GM12878 (cell line): ENCODE measurements at regions not wholly inside any gene's neighbourhood (a gene's known extent, or its start where the extent isn't known, plus 50 kb on each side); places are given as distances from the start of the nearest gene placed in this dataset.

Experiments
- ATAC-seq: fragments of 200-7000 bp; cut with Tn5 transposase; 3 replicates; pipeline ENCODE4 v1.9.1; 2020; ENCODE audit warnings: mild to moderate bottlenecking, moderate library complexity
- BruUV-seq: library from RNA; stranded (reverse); fragments of 400-500 nt; replicated peaks from 2 replicates; lab custom pipeline; 2021; lab: Mats Ljungman, UMichigan
- CTCF ChIA-PET: fragments of 300-600 bp; sonication (Branson Sonifier 250); formaldehyde crosslinking; extraction: SDS; loops from one replicate; lab custom pipeline; 2021; ENCODE audit warnings: inconsistent platforms; lab: Yijun Ruan, JAX
- POLR2A ChIA-PET: fragments of 350-600 bp; formaldehyde crosslinking; extraction: SDS; loops from one replicate; lab custom pipeline; 2021; ENCODE audit warnings: inconsistent platforms; lab: Charles Lee
- RAD21 ChIA-PET: fragments of 300-600 bp; sonication (Branson Sonifier 250); formaldehyde crosslinking; loops from one replicate; lab custom pipeline; 2023; ENCODE audit warnings: antibody characterized with exemption; ENCODE audit not compliant: unreplicated experiment; lab: Charles Lee
- SMC1A ChIA-PET: fragments of 300-600 bp; sonication (Branson Sonifier 250); formaldehyde crosslinking; loops from one replicate; lab custom pipeline; 2023; ENCODE audit not compliant: unreplicated experiment, uncharacterized antibody; lab: Charles Lee
- DNase-seq: peaks from one replicate; pipeline ENCODE4 v3.0.0-alpha.2; 2011; ENCODE audit warnings: low read depth, low spot score
- FAIRE-seq: peaks from 3 replicates; lab custom pipeline; 2011; peaks lifted over from hg19 to GRCh38; lab: Jason Lieb, UNC
- H2AFZ ChIP-seq: 2 replicates; pipeline ENCODE4 v1.6.0; 2011; ENCODE audit warnings: low read depth, low read length, control low read depth; ENCODE audit not compliant: control insufficient read depth
- H3K27ac ChIP-seq: 2 replicates; pipeline ENCODE4 v1.5.1; 2011; ENCODE audit warnings: control low read depth; ENCODE audit not compliant: control insufficient read depth, insufficient read depth
- H3K27me3 ChIP-seq, 2 experiments: replicated peaks in 1 of 2; 2 replicates each; pipeline versions ENCODE4 v1.6.0 to v1.6.1; 2011; ENCODE audit warnings: low read length in 1 of 2; ENCODE audit not compliant: control insufficient read depth in 2 of 2, insufficient read depth in 2 of 2
- H3K36me3 ChIP-seq, 2 experiments: 2 replicates each; pipeline ENCODE4 v1.5.1; 2011; ENCODE audit warnings: low read length in 1 of 2; ENCODE audit not compliant: control insufficient read depth in 2 of 2, insufficient read depth in 2 of 2
- H3K4me1 ChIP-seq: 2 replicates; pipeline ENCODE4 v1.6.1; 2011; ENCODE audit warnings: mild to moderate bottlenecking, low read length, moderate library complexity, mixed read lengths; ENCODE audit not compliant: control insufficient read depth, insufficient read depth
- H3K4me2 ChIP-seq: 2 replicates; pipeline ENCODE4 v1.6.0; 2011; ENCODE audit warnings: control low read depth; ENCODE audit not compliant: control insufficient read depth, insufficient read depth
- H3K4me3 ChIP-seq: fragments of 200-600 bp; sonication (generic); 2 replicates; pipeline ENCODE4 v1.5.1; 2016
- H3K79me2 ChIP-seq: 2 replicates; pipeline ENCODE4 v1.6.0; 2011; ENCODE audit warnings: low read length; ENCODE audit not compliant: control insufficient read depth, insufficient read depth
- H3K9ac ChIP-seq: 2 replicates; pipeline ENCODE4 v1.8.0; 2011; ENCODE audit warnings: low read length, control low read depth, mixed read lengths; ENCODE audit not compliant: control insufficient read depth, insufficient read depth
- H3K9me3 ChIP-seq: replicated peaks from 3 replicates; pipeline ENCODE4 v1.5.1; 2011; ENCODE audit warnings: mild to moderate bottlenecking, low read length; ENCODE audit not compliant: control insufficient read depth, insufficient read depth
- H4K20me1 ChIP-seq: 2 replicates; pipeline ENCODE4 v1.6.0; 2011; ENCODE audit not compliant: control insufficient read depth, insufficient read depth
- ATF2 ChIP-seq: IDR thresholded peaks from 2 replicates; pipeline ENCODE4 v1.6.1; 2012; ENCODE audit warnings: low read length, inconsistent platforms
- ETV6 ChIP-seq, 2 experiments: fragments of 450-650 bp in 1 of 2; IDR thresholded peaks in 1 of 2; conservative IDR thresholded peaks in 1 of 2; 2 replicates each; pipeline ENCODE4 v1.6.1; 2014; ENCODE audit warnings: antibody characterized with exemption in 1 of 2, borderline replicate concordance in 1 of 2, low read depth in 1 of 2, mild to moderate bottlenecking in 1 of 2, moderate library complexity in 1 of 2
- IRF5 ChIP-seq: fragments of 450-650 bp; IDR thresholded peaks from 2 replicates; pipeline ENCODE4 v1.6.1; 2017; ENCODE audit warnings: borderline replicate concordance
- NR2C2 ChIP-seq: IDR thresholded peaks from 2 replicates; pipeline ENCODE4 v1.6.1; 2011; ENCODE audit warnings: borderline replicate concordance, low read depth; ENCODE audit not compliant: control insufficient read depth, insufficient read length
- USF2 ChIP-seq: IDR thresholded peaks from 2 replicates; pipeline ENCODE4 v1.6.1; 2011; ENCODE audit warnings: low read depth, low read length, improper control_type of control experiment, borderline replicate concordance
- WRNIP1 ChIP-seq: IDR thresholded peaks from 2 replicates; pipeline ENCODE4 v1.6.1; 2011; ENCODE audit warnings: low read depth, low read length, improper control_type of control experiment, borderline replicate concordance
- ZNF687 ChIP-seq: fragments of 450-650 bp; IDR thresholded peaks from 2 replicates; pipeline ENCODE4 v1.6.1; 2017; ENCODE audit warnings: mild to moderate bottlenecking, moderate library complexity
- WGBS: methylation state at CpG from one replicate; pipeline ENCODE4 v1.1.6; 2016; ENCODE audit warnings: low lambda C conversion rate; ENCODE audit not compliant: insufficient replicate concordance, insufficient coverage; ENCODE audit errors: missing lambda C conversion rate; 5-methylcytosine and 5-hydroxymethylcytosine counted together
- in situ Hi-C: fragments of 300-500 bp; cut with MboI; formaldehyde crosslinking; loops from 9 replicates; pipeline ENCODE4 v1.14.3; 2018; ENCODE audit warnings: mixed read lengths
- intact Hi-C: fragments of 100-400 bp; cut with micrococcal nuclease; formaldehyde crosslinking; loops from one replicate; pipeline ENCODE4 v1.14.2; 2022; ENCODE audit not compliant: unreplicated experiment
- TF ChIP-seq, protein P1 (sequence below): fragments of 450-650 bp; IDR thresholded peaks from 2 replicates; pipeline ENCODE4 v1.6.1; 2017; ENCODE audit warnings: low read depth, mild to moderate bottlenecking, moderate library complexity

- H3K9ac ChIP-seq: no peak overlapping the region
- POLR2A ChIA-PET: interaction anchor here (1.0 to 2.0 kb wide), 3 partner anchors 10 to 118 kb away, joined by 3 to 6 read pairs (median 5); no protein-coding TSS in a partner anchor
- no peaks in the 10 kb centered on the region for H3K27me3 ChIP-seq
- H3K27ac ChIP-seq: peak overlapping the region; percentile 64
- FAIRE-seq: peak; percentile 95
- 0 out of 2 replicates have a peak overlapping the region, but pooled peaks have one; percentile 23 for H3K4me3 ChIP-seq
- no peaks in the 10 kb centered on the region for H3K79me2 ChIP-seq
- intact Hi-C loops: loop anchor here (5.0 kb wide), 1 partner anchor 91 kb away; no protein-coding TSS in a partner anchor
- DNase-seq: peak; percentile 86
- ATAC-seq: peak; percentile 96
- 3% methylated on average over 4 of the region's 4 CpGs for WGBS
- peak overlapping the region; percentile 78 for H3K4me2 ChIP-seq
- H2AFZ ChIP-seq: peak overlapping the region; percentile 67
- no peaks in the 10 kb centered on the region for H4K20me1 ChIP-seq
- H3K9me3 ChIP-seq: no peaks in the 10 kb centered on the region
- CTCF ChIA-PET: interaction anchor here (0.8 to 2.0 kb wide), 8 partner anchors 10 to 389 kb away, joined by 3 to 6 read pairs (median 3); partner anchors contain the start of gene PXYLP1
- peaks cover 27% of the 10 kb centered on the region for H3K4me1 ChIP-seq
- SMC1A ChIA-PET: interaction anchor here (0.6 to 2.3 kb wide), 20 partner anchors 8 to 344 kb away, joined by 3 to 13 read pairs (median 4); no protein-coding TSS in a partner anchor
- BruUV-seq: no TSS peak
- no peaks in the 10 kb centered on the region for H3K36me3 ChIP-seq
- RAD21 ChIA-PET: interaction anchor here (0.5 to 2.3 kb wide), 10 partner anchors 10 to 331 kb away, joined by 3 to 9 read pairs (median 4); no protein-coding TSS in a partner anchor
- in situ Hi-C loops: no loop called here
- TF ChIP-seq ATF2 (no peak; the same call in 1 of the 2 replicates), ZNF687 (no peak), IRF5 (no peak), WRNIP1 (no peak), USF2 (no peak), NR2C2 (no peak), ETV6 (conservative IDR thresholded peaks at IDR 0.05 in 1 of 2, IDR thresholded peaks at IDR 0.05 in 1 of 2; ENCODE audit: borderline replicate concordance in 1 of 2, low read depth in 1 of 2) (no peak)
- TF ChIP-seq, protein P1, sequence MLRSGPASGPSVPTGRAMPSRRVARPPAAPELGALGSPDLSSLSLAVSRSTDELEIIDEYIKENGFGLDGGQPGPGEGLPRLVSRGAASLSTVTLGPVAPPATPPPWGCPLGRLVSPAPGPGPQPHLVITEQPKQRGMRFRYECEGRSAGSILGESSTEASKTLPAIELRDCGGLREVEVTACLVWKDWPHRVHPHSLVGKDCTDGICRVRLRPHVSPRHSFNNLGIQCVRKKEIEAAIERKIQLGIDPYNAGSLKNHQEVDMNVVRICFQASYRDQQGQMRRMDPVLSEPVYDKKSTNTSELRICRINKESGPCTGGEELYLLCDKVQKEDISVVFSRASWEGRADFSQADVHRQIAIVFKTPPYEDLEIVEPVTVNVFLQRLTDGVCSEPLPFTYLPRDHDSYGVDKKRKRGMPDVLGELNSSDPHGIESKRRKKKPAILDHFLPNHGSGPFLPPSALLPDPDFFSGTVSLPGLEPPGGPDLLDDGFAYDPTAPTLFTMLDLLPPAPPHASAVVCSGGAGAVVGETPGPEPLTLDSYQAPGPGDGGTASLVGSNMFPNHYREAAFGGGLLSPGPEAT: peak; percentile 73
These were observed 98.5 kb upstream of the SLC25A36 start for GRCh38 chr3:140842984-140843649.
